GM19238 (cell line): ENCODE measurements at regions not wholly inside any gene's neighbourhood (a gene's known extent, or its start where the extent isn't known, plus 50 kb on each side); places are given as distances from the start of the nearest gene placed in this dataset.

Experiments
- DNase-seq: peaks from one replicate; pipeline ENCODE4 v3.0.0; 2011; ENCODE audit warnings: low spot score; ENCODE audit not compliant: insufficient read length

DNA sequence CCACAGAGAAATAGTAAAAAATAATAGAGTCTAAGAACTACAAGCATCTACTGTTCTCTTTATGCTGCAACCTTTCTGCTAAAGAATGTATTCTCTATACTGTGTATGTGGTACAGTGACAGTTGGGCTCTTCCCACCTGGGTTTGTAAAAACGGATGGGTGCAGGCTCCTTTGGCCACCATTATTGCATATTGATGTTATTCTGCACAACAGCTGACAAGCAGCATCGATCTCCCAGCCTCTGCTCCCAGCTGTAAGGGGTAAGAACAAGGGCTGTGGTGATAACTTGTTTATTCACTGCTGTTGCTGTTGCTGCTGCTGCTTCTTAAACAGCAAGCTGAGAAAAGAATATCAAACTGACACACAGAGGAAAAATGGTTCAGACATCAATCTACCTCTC lies 56.1 kb downstream of the KCNRG start:
- DNase-seq = no peak

DNA sequence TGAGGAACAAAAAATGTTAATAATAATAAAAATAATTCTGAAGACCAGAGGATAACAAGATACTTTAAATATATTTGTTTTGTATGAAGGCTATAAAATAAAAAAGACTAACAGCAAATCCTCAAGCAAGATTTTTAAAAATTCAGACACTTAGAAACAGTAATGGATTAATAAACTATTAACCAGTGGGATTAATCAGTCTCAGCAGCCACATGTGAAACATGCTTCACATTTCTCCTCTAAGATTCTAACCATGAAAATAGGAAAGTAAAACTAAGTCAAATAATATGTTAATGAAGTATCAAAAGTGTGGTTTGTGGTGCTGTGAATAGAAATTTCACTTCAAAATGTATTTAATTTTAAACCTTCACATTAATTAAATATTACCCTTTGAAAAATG lies 57.4 kb downstream of the KCNRG start:
- no peak for DNase-seq

- no peak for DNase-seq
Observed at GRCh38 chr13:50073340-50073739, 58.1 kb downstream of the KCNRG start.

GRCh38 chr13:50074843-50075242 lies 59.6 kb downstream of the KCNRG start:
- DNase-seq = no peak

GRCh38 chr13:50075619-50076097 lies 60.4 kb downstream of the KCNRG start:
- DNase-seq = no peak

- no peak for DNase-seq
Observed at GRCh38 chr13:50077431-50077830, 62.2 kb downstream of the KCNRG start.

GRCh38 chr13:50078231-50078894 lies 63.1 kb downstream of the KCNRG start:
- DNase-seq = no peak

- no peak for DNase-seq
Observed at GRCh38 chr13:50078895-50079654, 63.8 kb downstream of the KCNRG start.

DNA sequence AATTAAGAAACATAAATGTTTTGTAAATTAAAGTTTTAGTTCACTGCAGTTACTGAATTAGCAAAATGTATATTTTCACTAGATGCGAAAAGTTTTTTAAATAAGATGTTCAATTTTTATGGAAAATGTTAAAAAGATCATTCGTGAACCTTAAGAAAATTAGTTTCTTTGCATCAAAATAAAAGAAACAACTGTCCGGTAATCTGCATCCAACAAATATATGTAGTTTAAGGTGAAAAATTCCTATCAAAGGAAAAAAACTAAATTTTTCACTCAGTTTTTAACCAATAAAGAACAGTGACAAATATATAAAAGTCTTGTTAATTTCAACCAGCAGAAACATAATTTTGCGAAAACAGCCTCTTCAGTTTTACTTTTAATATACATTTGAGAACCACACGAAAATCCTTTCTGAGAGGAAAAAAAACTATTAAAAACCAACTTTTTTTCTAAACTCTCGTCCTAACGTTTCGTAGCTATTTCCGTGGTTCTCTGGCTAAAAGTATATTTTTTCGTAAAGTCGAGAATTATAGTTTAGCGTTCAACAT lies 64.5 kb downstream of the KCNRG start:
- no peak for DNase-seq

DNA sequence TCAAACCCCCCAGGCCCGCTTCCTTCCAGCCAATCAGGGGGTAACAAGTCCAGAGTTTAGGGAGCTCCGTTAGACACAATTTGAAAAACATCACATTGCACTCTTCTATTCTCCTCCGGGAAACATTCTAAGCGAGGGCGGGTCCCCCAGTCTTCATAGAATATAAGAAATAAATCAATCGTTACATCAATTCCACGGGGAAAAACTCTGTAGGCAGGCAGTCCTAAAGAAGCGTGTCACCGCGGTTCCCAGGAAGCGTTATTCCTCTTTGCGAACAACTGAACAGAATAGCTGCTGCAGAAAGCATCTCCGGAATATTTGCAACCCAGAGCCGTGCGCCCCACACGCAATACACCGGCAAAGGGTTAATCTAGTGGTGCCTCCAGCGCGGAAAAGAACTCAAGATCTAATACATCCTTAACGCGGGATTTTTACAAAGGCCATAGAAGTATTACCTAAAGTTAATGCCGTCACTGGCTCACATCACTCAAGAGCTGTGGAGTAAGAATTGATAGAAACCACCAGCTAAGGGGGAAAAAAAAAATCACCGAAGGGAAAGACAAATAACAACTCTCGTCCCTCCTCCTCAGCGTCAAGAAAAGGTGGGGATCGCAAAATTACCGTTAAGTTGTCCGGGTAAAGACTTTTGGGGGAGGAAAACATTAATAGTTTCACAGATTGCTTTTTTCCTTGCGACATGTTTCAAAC lies 65.1 kb downstream of the KCNRG start:
- no peak for DNase-seq

DNA sequence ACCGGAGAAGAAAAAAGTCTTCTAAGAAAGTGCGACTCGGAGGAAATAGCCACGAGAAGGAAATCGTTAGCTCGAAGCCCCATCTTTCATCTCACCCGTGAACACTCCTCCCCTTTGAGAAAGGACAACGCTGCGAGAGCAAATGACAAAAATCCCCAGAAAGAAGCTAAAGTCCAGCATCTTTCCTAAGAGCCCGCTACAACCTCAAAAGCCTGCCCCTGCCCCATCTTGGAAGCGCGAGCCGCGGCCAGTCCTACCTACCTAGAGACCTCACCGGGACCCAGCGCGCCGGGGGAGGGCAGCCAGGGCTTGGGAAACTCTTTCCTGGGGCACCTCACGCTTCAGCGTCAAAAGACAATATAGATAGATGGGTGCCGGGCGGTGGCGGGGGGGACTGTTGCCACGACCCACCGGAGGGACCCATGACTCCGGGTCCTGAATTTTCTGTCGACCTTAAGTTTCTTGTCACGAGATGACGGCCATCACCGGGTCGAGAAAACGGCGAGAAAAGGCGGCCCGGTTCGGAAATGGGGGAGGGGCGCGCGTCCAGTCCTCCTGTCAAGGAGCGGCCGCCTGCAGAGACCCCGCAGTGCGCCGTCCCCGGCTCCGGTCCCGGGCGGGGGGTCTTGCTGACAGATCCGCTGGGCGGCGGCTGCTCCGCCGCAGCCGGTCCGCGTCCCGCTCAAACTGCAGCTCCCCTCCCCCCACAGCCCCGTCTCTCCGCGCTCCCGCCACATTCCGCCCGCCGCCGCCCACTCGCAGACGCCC lies 65.9 kb downstream of the KCNRG start:
- DNase-seq = no peak

GRCh38 chr13:50081679-50082425 lies 66.6 kb downstream of the KCNRG start:
- peak; percentile 46 for DNase-seq

DNA sequence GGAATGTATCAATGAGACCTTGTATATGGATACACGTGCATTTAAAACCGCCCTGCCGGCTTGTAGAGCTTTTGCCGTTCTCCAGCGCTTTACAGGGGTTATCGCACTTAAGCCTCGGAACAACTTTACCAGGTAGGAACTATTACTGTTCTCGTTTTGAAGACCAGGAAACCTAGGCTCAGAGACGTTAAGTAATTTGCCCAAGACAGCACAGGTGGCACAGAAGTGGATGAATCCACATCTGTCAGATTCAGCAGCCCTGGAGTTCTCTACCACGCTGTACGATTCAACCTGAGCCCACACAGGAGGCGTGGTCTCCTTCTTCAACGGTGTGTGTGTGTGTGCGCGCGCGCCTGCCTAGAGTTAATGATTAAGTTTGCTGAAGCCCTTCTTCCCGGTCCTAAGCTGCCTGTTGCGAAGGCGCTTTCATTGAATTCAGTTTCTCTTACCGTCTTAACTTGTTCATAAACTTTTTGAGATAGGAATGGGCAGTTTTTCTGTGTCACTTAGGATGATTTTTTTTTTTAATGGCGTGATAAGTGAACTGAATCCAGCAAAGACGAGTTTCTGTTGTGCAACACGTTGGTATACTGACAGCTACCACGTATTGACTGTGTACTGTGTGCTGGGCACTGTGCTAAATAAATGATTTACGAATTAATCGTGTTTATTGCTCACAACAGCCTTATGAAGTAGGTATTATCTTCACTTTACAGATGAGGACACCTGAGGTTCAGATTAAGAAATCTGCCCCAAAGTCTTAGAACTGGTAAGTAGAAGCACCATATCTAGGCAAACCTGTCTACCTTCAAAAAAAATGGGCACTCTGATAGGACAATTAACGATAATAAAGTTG lies 67.4 kb downstream of the KCNRG start:
- peak; percentile 34 for DNase-seq

GRCh38 chr13:50085063-50085462 lies 69.8 kb downstream of the KCNRG start:
- no peak for DNase-seq

- no peak for DNase-seq
Observed at GRCh38 chr13:50089633-50090032, 74.4 kb downstream of the KCNRG start.

DNA sequence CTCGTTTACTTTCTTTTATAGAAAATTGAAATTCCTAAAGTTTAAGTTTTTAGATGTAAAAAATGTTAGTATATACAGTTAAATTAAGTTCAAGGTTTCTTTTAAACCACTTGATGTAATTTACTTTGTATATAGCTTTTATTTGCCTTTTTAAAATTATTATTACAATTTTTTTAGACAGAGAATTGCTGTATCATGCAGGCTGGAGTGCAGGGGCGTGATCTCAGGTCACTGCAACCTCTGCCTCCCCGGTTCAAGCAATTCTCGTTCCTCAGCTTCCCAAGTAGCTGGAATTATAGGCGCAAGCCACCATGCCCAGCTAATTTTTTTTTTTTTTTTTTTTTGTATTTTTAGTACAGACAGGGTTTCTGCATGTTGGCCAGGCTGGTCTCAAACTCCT lies 75.0 kb downstream of the KCNRG start:
- DNase-seq = no peak

- no peak for DNase-seq
Observed at GRCh38 chr13:50094615-50095293, 79.5 kb downstream of the KCNRG start.

- no peak for DNase-seq
Observed at GRCh38 chr13:50098693-50099092, 83.4 kb downstream of the KCNRG start.

DNA sequence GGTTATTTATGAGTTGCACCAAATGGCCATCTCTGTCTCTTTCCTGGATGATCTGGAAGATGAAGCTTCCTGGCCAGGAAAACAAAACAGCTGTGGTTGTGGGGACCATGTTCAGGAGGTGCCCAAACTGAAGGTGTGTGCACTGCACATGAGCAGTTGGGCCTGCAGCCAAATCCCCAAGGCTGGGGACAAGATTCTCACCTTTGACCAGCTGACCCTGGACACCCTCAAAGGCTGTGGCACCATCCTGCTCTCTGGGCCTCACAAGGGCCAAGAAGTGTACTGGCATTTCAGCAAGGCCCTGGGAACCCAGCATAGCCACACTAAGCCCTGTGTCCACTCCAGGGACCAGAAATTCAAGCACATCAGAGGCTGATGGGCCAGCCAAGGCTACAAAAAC lies 84.2 kb downstream of the KCNRG start:
- DNase-seq = no peak
